Endothelial cell of umbilical vein (primary cell): ENCODE measurements at regions not wholly inside any gene's neighbourhood (a gene's known extent, or its start where the extent isn't known, plus 50 kb on each side); places are given as distances from the start of the nearest gene placed in this dataset.

Experiments
- BruUV-seq: library from RNA; stranded (reverse); fragments of 400-500 nt; replicated peaks from 2 replicates; lab custom pipeline; 2021; lab: Mats Ljungman, UMichigan
- CTCF ChIA-PET: fragments of 300-600, 350-600 bp; sonication (Branson Sonifier 250); formaldehyde crosslinking; loops from one replicate; lab custom pipeline; 2021; ENCODE audit warnings: antibody characterized with exemption, inconsistent platforms; lab: Charles Lee
- POLR2A ChIA-PET: fragments of 300-600, 350-600 bp; sonication (Branson Sonifier 250); formaldehyde crosslinking; loops from one replicate; lab custom pipeline; 2021; ENCODE audit warnings: antibody characterized with exemption, inconsistent platforms; lab: Charles Lee
- DNase-seq: peaks from one replicate; pipeline ENCODE4 v3.0.0-alpha.2; 2011; ENCODE audit warnings: low read depth, low spot score
- FAIRE-seq: peaks from 2 replicates; lab custom pipeline; 2011; peaks lifted over from hg19 to GRCh38; lab: Jason Lieb, UNC
- H2AFZ ChIP-seq: 2 replicates; pipeline ENCODE4 v1.6.0; 2012; ENCODE audit warnings: low read depth, low read length, control low read depth, inconsistent platforms
- H3K27ac ChIP-seq: 2 replicates; pipeline ENCODE4 v1.5.1; 2011; ENCODE audit warnings: low read depth, mild to moderate bottlenecking, control low read depth, low read length, moderate library complexity; ENCODE audit not compliant: insufficient read depth
- H3K27me3 ChIP-seq, 2 experiments: 2 replicates each; pipeline versions ENCODE4 v1.6.0 to v1.6.1; 2011; ENCODE audit warnings: low read length in 2 of 2, mixed read lengths in 1 of 2; ENCODE audit not compliant: control insufficient read depth in 2 of 2, insufficient read depth in 2 of 2
- H3K36me3 ChIP-seq, 2 experiments: 2 replicates in 1 of 2; 3 replicates in 1 of 2; pipeline ENCODE4 v1.5.1; 2011; ENCODE audit warnings: low read length in 2 of 2, mild to moderate bottlenecking in 1 of 2, moderate library complexity in 1 of 2; ENCODE audit not compliant: control insufficient read depth in 2 of 2, insufficient read depth in 2 of 2; ENCODE audit errors: extremely low read depth in 1 of 2
- H3K4me1 ChIP-seq: 3 replicates; pipeline ENCODE4 v1.5.1; 2011; ENCODE audit warnings: mild to moderate bottlenecking, low read length; ENCODE audit not compliant: control insufficient read depth, insufficient read depth; ENCODE audit errors: extremely low read depth
- H3K4me2 ChIP-seq: 2 replicates; pipeline ENCODE4 v1.6.1; 2011; ENCODE audit warnings: low read length, control low read depth, mixed read lengths; ENCODE audit not compliant: insufficient read depth
- H3K4me3 ChIP-seq, 3 experiments: fragments of 200-600 bp in 1 of 3; sonication (generic), shearing (Covaris generic) in 1 of 3; replicated peaks in 1 of 3; 2 replicates each; pipeline ENCODE4 v1.5.1; 2011 to 2016; ENCODE audit warnings: control low read depth in 3 of 3, low read length in 3 of 3, mild to moderate bottlenecking in 2 of 3, inconsistent platforms in 1 of 3, low read depth in 1 of 3, moderate library complexity in 1 of 3; ENCODE audit not compliant: insufficient read depth in 1 of 3
- H3K79me2 ChIP-seq: 2 replicates; pipeline ENCODE4 v1.6.0; 2012; ENCODE audit warnings: low read length, inconsistent platforms; ENCODE audit not compliant: control insufficient read depth, insufficient read depth
- H3K9ac ChIP-seq: replicated peaks from 2 replicates; pipeline ENCODE3; 2011; ENCODE audit warnings: low read length, control low read depth; ENCODE audit not compliant: insufficient read depth; ENCODE audit errors: extremely low read depth
- H3K9me1 ChIP-seq: replicated peaks from 3 replicates; pipeline ENCODE4 v1.6.0; 2011; ENCODE audit warnings: mild to moderate bottlenecking, low read length; ENCODE audit not compliant: control insufficient read depth, insufficient read depth; ENCODE audit errors: extremely low read depth
- H3K9me3 ChIP-seq: replicated peaks from 2 replicates; pipeline ENCODE4 v1.5.1; 2012; ENCODE audit warnings: low read length, inconsistent platforms; ENCODE audit not compliant: control insufficient read depth, insufficient read depth
- H4K20me1 ChIP-seq: replicated peaks from 2 replicates; pipeline ENCODE3; 2011; ENCODE audit warnings: mild to moderate bottlenecking, low read length; ENCODE audit not compliant: control insufficient read depth, insufficient read depth; ENCODE audit errors: extremely low read depth
- CTCF ChIP-seq, 2 donors: IDR thresholded peaks; 1 replicate in 1 of 2; 2 replicates in 1 of 2; pipeline ENCODE4 v1.5.1; 2011; ENCODE audit warnings: low read length in 2 of 2, mild to moderate bottlenecking in 2 of 2, moderate library complexity in 2 of 2, control low read depth in 1 of 2, inconsistent platforms in 1 of 2, low read depth in 1 of 2; ENCODE audit not compliant: insufficient read depth in 1 of 2; ENCODE audit errors: extremely low read depth in 1 of 2
- EZH2 ChIP-seq: IDR thresholded peaks from 2 replicates; pipeline ENCODE4 v1.6.1; 2012; ENCODE audit warnings: borderline replicate concordance, low read depth, mild to moderate bottlenecking, moderate library complexity, low read length, inconsistent platforms; ENCODE audit not compliant: severe bottlenecking
- FOS ChIP-seq: IDR thresholded peaks from 2 replicates; pipeline ENCODE4 v1.6.1; 2011; ENCODE audit warnings: mild to moderate bottlenecking, low read length, moderate library complexity, borderline replicate concordance; ENCODE audit not compliant: insufficient read depth
- GATA2 ChIP-seq: IDR thresholded peaks from 2 replicates; pipeline ENCODE4 v1.7.0; 2011; ENCODE audit warnings: low read depth, mild to moderate bottlenecking, moderate library complexity, mixed read lengths, low read length; ENCODE audit not compliant: insufficient read length, insufficient read depth
- JUN ChIP-seq: IDR thresholded peaks from 2 replicates; pipeline ENCODE4 v1.6.1; 2011; ENCODE audit warnings: borderline replicate concordance, low read depth; ENCODE audit not compliant: insufficient read length, insufficient read depth
- MYC ChIP-seq: IDR thresholded peaks from one replicate; pipeline ENCODE4 v1.6.1; 2011; ENCODE audit warnings: mild to moderate bottlenecking, low read depth, low read length
- POLR2A ChIP-seq: IDR thresholded peaks from 2 replicates; pipeline ENCODE4 v1.6.1; 2012; ENCODE audit warnings: low read depth, mild to moderate bottlenecking, control low read depth, low read length
- POLR2AphosphoS5 ChIP-seq: IDR thresholded peaks from 2 replicates; pipeline ENCODE4 v1.6.1; 2012; ENCODE audit warnings: low read depth, mild to moderate bottlenecking, control low read depth, low read length, moderate library complexity; ENCODE audit not compliant: insufficient read depth
- dilution Hi-C: fragments of 300-500 bp; cut with MboI; formaldehyde crosslinking; loops from one replicate; pipeline ENCODE4 v1.15.0; 2019; ENCODE audit warnings: low sequenced_read_pairs; ENCODE audit not compliant: extremely low pct_ligation_motif_present
- intact Hi-C: fragments of 100-400 bp; cut with micrococcal nuclease; formaldehyde crosslinking; loops from one replicate; pipeline ENCODE4 v1.10.0; 2022
- TF ChIP-seq, protein P1 (sequence below): IDR thresholded peaks from 2 replicates; pipeline ENCODE4 v1.6.1; 2011; ENCODE audit not compliant: insufficient read depth, insufficient read length

- TF ChIP-seq CTCF (IDR thresholded peaks at IDR 0.05; ENCODE audit: extremely low read depth in 1 of 2, insufficient read depth in 1 of 2, low read depth in 1 of 2, low read length in 2 of 2) (no peak), GATA2 (no peak), MYC (no peak), EZH2 (no peak), POLR2AphosphoS5 (no peak), JUN (no peak), POLR2A (no peak), FOS (no peak)
- TF ChIP-seq, protein P1, sequence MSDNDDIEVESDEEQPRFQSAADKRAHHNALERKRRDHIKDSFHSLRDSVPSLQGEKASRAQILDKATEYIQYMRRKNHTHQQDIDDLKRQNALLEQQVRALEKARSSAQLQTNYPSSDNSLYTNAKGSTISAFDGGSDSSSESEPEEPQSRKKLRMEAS, result no peak
- no peak overlapping the region for H3K4me3 ChIP-seq
- H3K4me2 ChIP-seq, result no peak overlapping the region
- DNase-seq (no peak), FAIRE-seq (no peak)
- no peaks in the 10 kb centered on the region for H3K79me2 ChIP-seq
- no peaks in the 10 kb centered on the region for H3K27me3 ChIP-seq
- H4K20me1 ChIP-seq, result no peaks in the 10 kb centered on the region
- intact Hi-C loops, result loop anchor here (5.0 kb wide), 1 partner anchor 202 kb away; the partner anchor contains the start of genes KLLN and PTEN
- CTCF ChIA-PET, result no interaction called here
- no peaks in the 10 kb centered on the region for H3K36me3 ChIP-seq
- no peak overlapping the region for H3K9ac ChIP-seq
- no peaks in the 10 kb centered on the region for H3K9me1 ChIP-seq
- no peaks in the 10 kb centered on the region for H3K9me3 ChIP-seq
- POLR2A ChIA-PET, result no interaction called here
- H3K27ac ChIP-seq, result no peak overlapping the region
- no TSS peak for BruUV-seq
- dilution Hi-C loops, result no loop called here
- no peak overlapping the region for H2AFZ ChIP-seq
- H3K4me1 ChIP-seq, result peaks cover 9% of the 10 kb centered on the region
Measured at GRCh38 chr10:88064608-88065382, 201.4 kb downstream of the PTEN start.
